ENCODE measurements at regions not wholly inside any gene's neighbourhood (a gene's known extent, or its start where the extent isn't known, plus 50 kb on each side); places are given as distances from the start of the nearest gene placed in this dataset.
"Not testable (repeated sequence)": the region's sequence is repeated elsewhere in the genome, so short reads cannot be mapped to it uniquely, and the experiment has no call there.

DNA sequence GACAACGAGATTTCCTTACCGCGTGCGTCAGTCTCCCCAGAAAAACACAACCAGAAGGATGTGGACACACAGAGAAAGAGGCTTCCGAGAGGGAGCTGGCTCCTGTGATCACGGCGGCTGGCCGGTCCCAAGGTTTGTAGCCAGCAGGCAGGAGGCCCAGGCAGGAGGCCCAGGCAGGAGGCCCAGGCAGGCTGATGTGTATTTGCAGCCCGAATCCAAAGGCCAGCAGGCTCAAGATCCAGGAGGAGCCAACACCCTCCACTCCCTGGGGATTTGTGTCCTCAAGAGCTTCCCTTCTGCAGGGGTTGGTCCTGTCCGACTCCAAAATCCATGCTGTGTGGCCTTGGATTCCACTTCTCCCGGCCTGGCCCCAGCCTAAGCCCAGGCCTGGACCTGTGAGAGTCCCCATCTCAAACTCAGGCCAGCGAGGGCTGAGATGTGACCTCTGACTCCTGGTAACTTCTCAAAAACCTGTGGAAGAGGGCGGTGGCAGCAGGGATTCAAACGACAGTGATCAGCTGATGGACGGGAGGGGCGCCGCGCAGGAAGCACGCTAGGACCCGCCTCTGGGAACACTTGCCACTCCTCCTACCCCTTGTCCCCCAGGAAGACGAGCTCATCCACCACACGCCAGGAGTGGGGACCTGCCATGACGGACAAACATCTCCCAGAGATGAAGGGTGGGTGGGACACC lies 75.0 kb upstream of the PPP1R26 start:
- DNase-seq (ENCODE audit: low read depth, low spot score) (no peak), ATAC-seq (no peak)
- POLR2A ChIA-PET: no interaction called here
- no peaks in the 10 kb centered on the region for H3K36me3 ChIP-seq (ENCODE audit: control insufficient read depth, insufficient read depth, low read length)
- H3K4me3 ChIP-seq (ENCODE audit: low read depth in 2 of 2, low read length in 2 of 2): no peak overlapping the region
- CTCF ChIA-PET: no interaction called here
- no peaks in the 10 kb centered on the region for H3K9me3 ChIP-seq (ENCODE audit: control insufficient read depth, insufficient read depth, low read depth, low read length)
- intact Hi-C loops (cut with micrococcal nuclease; ENCODE audit: unreplicated experiment): no loop called here
- no peak overlapping the region for H3K27ac ChIP-seq (ENCODE audit: low read length)
- H3K27me3 ChIP-seq (ENCODE audit: control insufficient read depth, insufficient read depth, low read length): no peaks in the 10 kb centered on the region; the same call in 1 of the 2 replicates
- H3K4me1 ChIP-seq (ENCODE audit: control insufficient read depth, insufficient read depth, low read length): no peaks in the 10 kb centered on the region
- in situ Hi-C loops (cut with HindIII; ENCODE audit: low pct_unique_long_range_greater_than_20kb, low sequenced_read_pairs): no loop called here
- BruUV-seq (replicated peaks): no TSS peak
- TF ChIP-seq, protein P1, sequence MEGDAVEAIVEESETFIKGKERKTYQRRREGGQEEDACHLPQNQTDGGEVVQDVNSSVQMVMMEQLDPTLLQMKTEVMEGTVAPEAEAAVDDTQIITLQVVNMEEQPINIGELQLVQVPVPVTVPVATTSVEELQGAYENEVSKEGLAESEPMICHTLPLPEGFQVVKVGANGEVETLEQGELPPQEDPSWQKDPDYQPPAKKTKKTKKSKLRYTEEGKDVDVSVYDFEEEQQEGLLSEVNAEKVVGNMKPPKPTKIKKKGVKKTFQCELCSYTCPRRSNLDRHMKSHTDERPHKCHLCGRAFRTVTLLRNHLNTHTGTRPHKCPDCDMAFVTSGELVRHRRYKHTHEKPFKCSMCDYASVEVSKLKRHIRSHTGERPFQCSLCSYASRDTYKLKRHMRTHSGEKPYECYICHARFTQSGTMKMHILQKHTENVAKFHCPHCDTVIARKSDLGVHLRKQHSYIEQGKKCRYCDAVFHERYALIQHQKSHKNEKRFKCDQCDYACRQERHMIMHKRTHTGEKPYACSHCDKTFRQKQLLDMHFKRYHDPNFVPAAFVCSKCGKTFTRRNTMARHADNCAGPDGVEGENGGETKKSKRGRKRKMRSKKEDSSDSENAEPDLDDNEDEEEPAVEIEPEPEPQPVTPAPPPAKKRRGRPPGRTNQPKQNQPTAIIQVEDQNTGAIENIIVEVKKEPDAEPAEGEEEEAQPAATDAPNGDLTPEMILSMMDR (IDR thresholded peaks at IDR 0.05): no peak
- no peak for TF ChIP-seq POLR2AphosphoS5 (IDR thresholded peaks at IDR 0.05; ENCODE audit: low read depth, low read length)

DNA sequence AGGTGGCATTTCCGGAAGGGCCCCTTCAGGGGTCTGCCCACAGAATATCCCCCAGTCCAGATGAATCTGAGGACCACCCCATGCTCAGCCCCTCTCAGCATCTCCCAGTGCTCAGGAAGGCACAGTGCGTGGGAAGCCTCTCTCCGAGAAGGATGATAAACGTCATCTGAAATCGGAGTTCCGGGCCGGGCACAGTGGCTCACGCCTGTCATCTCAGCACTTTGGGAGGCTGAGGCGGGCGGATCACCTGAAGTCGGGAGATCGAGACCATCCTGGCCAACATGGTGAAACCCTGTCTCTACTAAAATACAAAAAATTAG lies 74.5 kb upstream of the PPP1R26 start:
- ATAC-seq; in situ Hi-C loops (cut with HindIII; ENCODE audit: low pct_unique_long_range_greater_than_20kb, low sequenced_read_pairs); BruUV-seq (replicated peaks): not testable (repeated sequence)

DNA sequence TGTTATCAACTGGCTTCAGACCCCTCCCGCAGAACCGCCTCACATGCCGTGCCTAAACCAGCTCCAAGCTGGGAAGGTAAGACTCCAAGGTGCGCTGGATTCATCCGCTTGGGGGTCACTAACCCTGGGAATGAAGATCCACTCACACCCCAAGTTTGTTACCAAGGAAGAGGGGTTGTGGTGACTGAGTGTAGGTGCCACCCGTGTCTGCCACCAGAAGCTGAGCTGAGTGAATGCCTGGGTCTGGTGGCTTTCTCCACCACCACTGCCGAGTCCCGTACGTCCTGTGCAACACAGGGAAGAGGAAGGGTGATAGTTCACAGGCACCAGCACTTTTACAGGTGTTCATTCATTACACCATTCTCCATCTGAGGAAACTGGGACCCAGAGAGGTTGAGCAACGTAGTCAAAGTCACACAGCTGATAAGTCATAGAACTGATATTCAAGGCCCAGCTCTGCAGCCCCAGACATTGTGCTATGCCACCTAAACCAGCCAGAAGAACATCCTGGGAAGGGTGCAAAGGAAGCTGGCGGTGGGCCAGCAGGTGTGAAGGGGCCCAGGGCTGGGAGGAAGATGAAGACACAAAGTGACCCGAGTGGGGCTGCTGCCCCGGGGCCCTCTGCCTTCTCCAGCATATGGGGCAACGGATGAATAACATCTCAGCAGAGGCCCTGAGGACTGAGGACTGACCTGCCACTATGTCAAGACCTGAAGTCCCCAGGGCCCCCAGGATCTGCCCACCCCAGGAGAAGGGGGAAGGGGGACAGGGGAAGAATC lies 70.9 kb upstream of the PPP1R26 start:
- no peaks in the 10 kb centered on the region for H3K27me3 ChIP-seq (ENCODE audit: control insufficient read depth, insufficient read depth, low read length)
- H3K9me3 ChIP-seq (ENCODE audit: control insufficient read depth, insufficient read depth, low read depth, low read length): no peaks in the 10 kb centered on the region
- no peak overlapping the region for H3K27ac ChIP-seq (ENCODE audit: low read length)
- H3K36me3 ChIP-seq (ENCODE audit: control insufficient read depth, insufficient read depth, low read length): no peaks in the 10 kb centered on the region
- ATAC-seq: no peak
- in situ Hi-C loops (cut with HindIII; ENCODE audit: low pct_unique_long_range_greater_than_20kb, low sequenced_read_pairs) (no loop called here), intact Hi-C loops (cut with micrococcal nuclease; ENCODE audit: unreplicated experiment) (no loop called here)
- BruUV-seq (replicated peaks): no TSS peak
- POLR2A ChIA-PET: no interaction called here
- no peak overlapping the region for H3K4me3 ChIP-seq (ENCODE audit: low read depth in 2 of 2, low read length in 2 of 2)
- TF ChIP-seq SIN3A (IDR thresholded peaks at IDR 0.05; ENCODE audit: borderline replicate concordance, insufficient read depth, low read depth, low read length): no peak
- TF ChIP-seq TCF7L2 (IDR thresholded peaks at IDR 0.05; ENCODE audit: low read depth, low read length): no peak
- TF ChIP-seq POLR2AphosphoS5 (IDR thresholded peaks at IDR 0.05; ENCODE audit: low read depth, low read length): no peak
- TF ChIP-seq, protein P2, sequence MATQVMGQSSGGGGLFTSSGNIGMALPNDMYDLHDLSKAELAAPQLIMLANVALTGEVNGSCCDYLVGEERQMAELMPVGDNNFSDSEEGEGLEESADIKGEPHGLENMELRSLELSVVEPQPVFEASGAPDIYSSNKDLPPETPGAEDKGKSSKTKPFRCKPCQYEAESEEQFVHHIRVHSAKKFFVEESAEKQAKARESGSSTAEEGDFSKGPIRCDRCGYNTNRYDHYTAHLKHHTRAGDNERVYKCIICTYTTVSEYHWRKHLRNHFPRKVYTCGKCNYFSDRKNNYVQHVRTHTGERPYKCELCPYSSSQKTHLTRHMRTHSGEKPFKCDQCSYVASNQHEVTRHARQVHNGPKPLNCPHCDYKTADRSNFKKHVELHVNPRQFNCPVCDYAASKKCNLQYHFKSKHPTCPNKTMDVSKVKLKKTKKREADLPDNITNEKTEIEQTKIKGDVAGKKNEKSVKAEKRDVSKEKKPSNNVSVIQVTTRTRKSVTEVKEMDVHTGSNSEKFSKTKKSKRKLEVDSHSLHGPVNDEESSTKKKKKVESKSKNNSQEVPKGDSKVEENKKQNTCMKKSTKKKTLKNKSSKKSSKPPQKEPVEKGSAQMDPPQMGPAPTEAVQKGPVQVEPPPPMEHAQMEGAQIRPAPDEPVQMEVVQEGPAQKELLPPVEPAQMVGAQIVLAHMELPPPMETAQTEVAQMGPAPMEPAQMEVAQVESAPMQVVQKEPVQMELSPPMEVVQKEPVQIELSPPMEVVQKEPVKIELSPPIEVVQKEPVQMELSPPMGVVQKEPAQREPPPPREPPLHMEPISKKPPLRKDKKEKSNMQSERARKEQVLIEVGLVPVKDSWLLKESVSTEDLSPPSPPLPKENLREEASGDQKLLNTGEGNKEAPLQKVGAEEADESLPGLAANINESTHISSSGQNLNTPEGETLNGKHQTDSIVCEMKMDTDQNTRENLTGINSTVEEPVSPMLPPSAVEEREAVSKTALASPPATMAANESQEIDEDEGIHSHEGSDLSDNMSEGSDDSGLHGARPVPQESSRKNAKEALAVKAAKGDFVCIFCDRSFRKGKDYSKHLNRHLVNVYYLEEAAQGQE (IDR thresholded peaks at IDR 0.05; ENCODE audit: insufficient read depth in 1 of 2, low read depth in 2 of 2, low read length in 1 of 2): no peak
- TF ChIP-seq, protein P1 (IDR thresholded peaks at IDR 0.05): no peak
- H3K4me1 ChIP-seq (ENCODE audit: control insufficient read depth, insufficient read depth, low read length): no peaks in the 10 kb centered on the region
- no peak for DNase-seq (ENCODE audit: low read depth, low spot score)
- CTCF ChIA-PET: no interaction called here

More for the DNA sequence above, 74.5 kb upstream of the PPP1R26 start:
- H3K27me3 ChIP-seq (ENCODE audit: control insufficient read depth, insufficient read depth, low read length); H3K4me3 ChIP-seq (ENCODE audit: low read depth in 2 of 2, low read length in 2 of 2); H3K9me3 ChIP-seq (ENCODE audit: control insufficient read depth, insufficient read depth, low read depth, low read length); intact Hi-C loops (cut with micrococcal nuclease; ENCODE audit: unreplicated experiment); CTCF ChIA-PET; DNase-seq (ENCODE audit: low read depth, low spot score); H3K4me1 ChIP-seq (ENCODE audit: control insufficient read depth, insufficient read depth, low read length); POLR2A ChIA-PET; H3K36me3 ChIP-seq (ENCODE audit: control insufficient read depth, insufficient read depth, low read length); H3K27ac ChIP-seq (ENCODE audit: low read length): not testable (repeated sequence)
